HCT116 (cell line): ENCODE measurements at regions not wholly inside any gene's neighbourhood (a gene's known extent, or its start where the extent isn't known, plus 50 kb on each side); places are given as distances from the start of the nearest gene placed in this dataset.

Experiments
- ATAC-seq: fragments of 200-7000 bp; cut with Tn5 transposase; 2 replicates; pipeline ENCODE4 v1.9.1; 2020; ENCODE audit warnings: mild to moderate bottlenecking, moderate library complexity
- BruUV-seq: library from RNA; stranded (reverse); fragments of 400-500 nt; replicated peaks from 2 replicates; lab custom pipeline; 2021; lab: Mats Ljungman, UMichigan
- CTCF ChIA-PET: fragments of 300-600 bp; sonication (Branson Sonifier 250); formaldehyde crosslinking; loops from one replicate; lab custom pipeline; 2021; ENCODE audit warnings: antibody characterized with exemption; lab: Charles Lee
- POLR2A ChIA-PET: fragments of 300-600, 350-600 bp; sonication (Branson Sonifier 250); formaldehyde crosslinking; loops from one replicate; lab custom pipeline; 2021; ENCODE audit warnings: antibody characterized with exemption; lab: Charles Lee
- RAD21 ChIA-PET, 2 experiments: fragments of 300-600 bp; sonication (Branson Sonifier 250); formaldehyde crosslinking; loops; one replicate each; lab custom pipeline; 2023; ENCODE audit warnings: low total read pairs in 2 of 2; ENCODE audit not compliant: uncharacterized antibody in 2 of 2, unreplicated experiment in 2 of 2, low non-redundant PET in 1 of 2; lab: Charles Lee
- DNase-seq: peaks from one replicate; pipeline ENCODE4 v3.0.0-alpha.2; 2010; ENCODE audit warnings: low read depth, low spot score
- H2AFZ ChIP-seq: fragments of 200-600 bp; shearing (Covaris generic), sonication (generic); 2 replicates; pipeline ENCODE4 v1.6.1; 2017; ENCODE audit warnings: low read depth, mixed run types, mixed read lengths, antibody characterized with exemption, low read length; ENCODE audit not compliant: poor library complexity, severe bottlenecking
- H3K27ac ChIP-seq: 2 replicates; pipeline ENCODE4 v1.5.1; 2012; ENCODE audit warnings: low read depth, low read length
- H3K27me3 ChIP-seq: fragments of 200-600 bp; sonication (generic); 2 replicates; pipeline ENCODE4 v1.6.1; 2016; ENCODE audit warnings: mixed run types, low read length, mixed read lengths; ENCODE audit not compliant: insufficient read depth
- H3K36me3 ChIP-seq, 2 experiments: fragments of 200-500 bp in 1 of 2; fragments of 200-600 bp in 1 of 2; sonication (Bioruptor generic) in 1 of 2; sonication (generic) in 1 of 2; 2 replicates each; pipeline versions ENCODE4 v1.5.1 to v1.6.1; 2014 to 2016; ENCODE audit warnings: low read length in 2 of 2, inconsistent platforms in 1 of 2, mixed read lengths in 1 of 2, mixed run types in 1 of 2; ENCODE audit not compliant: insufficient read depth in 2 of 2, control insufficient read depth in 1 of 2
- H3K4me1 ChIP-seq, 2 experiments: fragments of 200-600 bp in 1 of 2; sonication (generic) in 1 of 2; 2 replicates each; pipeline versions ENCODE4 v1.5.1 to v1.6.1; 2012 to 2017; ENCODE audit warnings: low read length in 2 of 2, inconsistent platforms in 1 of 2, mild to moderate bottlenecking in 1 of 2, mixed read lengths in 1 of 2, mixed run types in 1 of 2, moderate library complexity in 1 of 2; ENCODE audit not compliant: insufficient read depth in 2 of 2, control insufficient read depth in 1 of 2
- H3K4me2 ChIP-seq: fragments of 200-600 bp; sonication (generic); 2 replicates; pipeline ENCODE4 v1.6.1; 2017; ENCODE audit warnings: mixed run types, low read length, mixed read lengths
- H3K4me3 ChIP-seq, 2 experiments: fragments of 200-600 bp in 1 of 2; sonication (generic) in 1 of 2; replicated peaks in 1 of 2; 2 replicates each; pipeline ENCODE4 v1.5.1; 2011 to 2016; ENCODE audit warnings: low read length in 2 of 2, control low read depth in 1 of 2, low read depth in 1 of 2, mild to moderate bottlenecking in 1 of 2, mixed read lengths in 1 of 2, mixed run types in 1 of 2
- H3K79me2 ChIP-seq: fragments of 200-600 bp; sonication (generic); 2 replicates; pipeline ENCODE4 v1.6.1; 2017; ENCODE audit warnings: mild to moderate bottlenecking, mixed run types, low read length, moderate library complexity, mixed read lengths; ENCODE audit not compliant: insufficient read depth
- H3K9ac ChIP-seq: fragments of 200-600 bp; sonication (generic); 2 replicates; pipeline ENCODE4 v1.6.1; 2016; ENCODE audit warnings: low read length, mixed read lengths
- H3K9me2 ChIP-seq: fragments of 200-600 bp; sonication (generic), shearing (Covaris generic); 2 replicates; pipeline ENCODE4 v1.6.1; 2017; ENCODE audit warnings: mixed run types, mild to moderate bottlenecking, moderate library complexity; ENCODE audit not compliant: insufficient read depth
- H3K9me3 ChIP-seq, 2 experiments: fragments of 200-500 bp in 1 of 2; fragments of 200-600 bp in 1 of 2; sonication (Bioruptor generic) in 1 of 2; sonication (generic) in 1 of 2; 2 replicates each; pipeline ENCODE4 v1.6.1; 2014 to 2017; ENCODE audit warnings: low read length in 2 of 2, mixed read lengths in 2 of 2, inconsistent platforms in 1 of 2, low read depth in 1 of 2, mild to moderate bottlenecking in 1 of 2, mixed run types in 1 of 2, moderate library complexity in 1 of 2; ENCODE audit not compliant: control insufficient read depth in 1 of 2, insufficient read depth in 1 of 2
- H4K20me1 ChIP-seq: fragments of 200-600 bp; sonication (generic), shearing (Covaris generic); 2 replicates; pipeline ENCODE4 v1.6.1; 2017; ENCODE audit warnings: mixed run types, mild to moderate bottlenecking, moderate library complexity; ENCODE audit not compliant: insufficient read depth
- CBX3 ChIP-seq: IDR thresholded peaks from 2 replicates; pipeline ENCODE4 v1.6.1; 2012; ENCODE audit warnings: low read depth
- CEBPB ChIP-seq: IDR thresholded peaks from 2 replicates; pipeline ENCODE4 v1.6.1; 2012; ENCODE audit warnings: low read depth
- EGR1 ChIP-seq: IDR thresholded peaks from 2 replicates; pipeline ENCODE4 v1.6.1; 2012; ENCODE audit warnings: low read depth
- ELF1 ChIP-seq: IDR thresholded peaks from 2 replicates; pipeline ENCODE4 v1.6.1; 2012; ENCODE audit warnings: low read depth, borderline replicate concordance
- FOSL1 ChIP-seq: IDR thresholded peaks from 2 replicates; pipeline ENCODE4 v1.6.1; 2012; ENCODE audit warnings: low read depth
- JUND ChIP-seq: IDR thresholded peaks from 2 replicates; pipeline ENCODE4 v1.6.1; 2012
- POLR2A ChIP-seq: IDR thresholded peaks from 2 replicates; pipeline ENCODE4 v1.7.0; 2011; ENCODE audit warnings: borderline replicate concordance; ENCODE audit not compliant: insufficient read depth, insufficient read length; ENCODE audit errors: extremely low read depth
- POLR2AphosphoS5 ChIP-seq: IDR thresholded peaks from 2 replicates; pipeline ENCODE4 v1.6.1; 2011; ENCODE audit warnings: mild to moderate bottlenecking, low read depth, low read length, moderate library complexity
- SIN3A ChIP-seq: IDR thresholded peaks from 2 replicates; pipeline ENCODE4 v1.6.1; 2012; ENCODE audit warnings: low read depth
- SRF ChIP-seq: IDR thresholded peaks from 2 replicates; pipeline ENCODE4 v1.6.1; 2012; ENCODE audit warnings: low read depth
- TCF7L2 ChIP-seq: IDR thresholded peaks from 2 replicates; pipeline ENCODE4 v1.7.0; 2011; ENCODE audit warnings: borderline replicate concordance, inconsistent platforms; ENCODE audit not compliant: insufficient read depth, insufficient read length; ENCODE audit errors: extremely low read depth
- YY1 ChIP-seq: IDR thresholded peaks from 2 replicates; pipeline ENCODE4 v1.6.1; 2011; ENCODE audit warnings: low read length, low read depth, moderate library complexity, mild to moderate bottlenecking; ENCODE audit not compliant: insufficient replicate concordance; ENCODE audit errors: extremely low read depth
- ZFX ChIP-seq: fragments of 450-650 bp; IDR thresholded peaks from 2 replicates; pipeline ENCODE4 v1.6.1; 2017
- ZNF274 ChIP-seq: fragments of 200-500 bp; sonication (Bioruptor generic); IDR thresholded peaks from 2 replicates; pipeline ENCODE4 v1.6.1; 2014; ENCODE audit warnings: mild to moderate bottlenecking, low read depth, low read length, inconsistent platforms
- intact Hi-C: fragments of 100-400 bp; cut with micrococcal nuclease; formaldehyde crosslinking; loops from 2 replicates; pipeline ENCODE4 v1.10.0; 2022
- TF ChIP-seq, protein P1 (sequence below), 3 experiments: fragments of 200-600 bp in 1 of 3; sonication (generic) in 1 of 3; IDR thresholded peaks in 2 of 3; conservative IDR thresholded peaks in 1 of 3; 2 replicates each; pipeline ENCODE4 v1.5.1; 2012 to 2017; ENCODE audit warnings: low read depth in 2 of 3, low read length in 2 of 3, antibody characterized with exemption in 1 of 3, borderline replicate concordance in 1 of 3, control low read depth in 1 of 3, mild to moderate bottlenecking in 1 of 3, mixed read lengths in 1 of 3, mixed run types in 1 of 3, moderate library complexity in 1 of 3; ENCODE audit not compliant: insufficient read depth in 1 of 3
- TF ChIP-seq, protein P2 (sequence below): IDR thresholded peaks from 2 replicates; pipeline ENCODE4 v1.6.1; 2012; ENCODE audit warnings: low read depth
- TF ChIP-seq, protein P3 (sequence below): IDR thresholded peaks from 2 replicates; pipeline ENCODE4 v1.6.1; 2012

DNA sequence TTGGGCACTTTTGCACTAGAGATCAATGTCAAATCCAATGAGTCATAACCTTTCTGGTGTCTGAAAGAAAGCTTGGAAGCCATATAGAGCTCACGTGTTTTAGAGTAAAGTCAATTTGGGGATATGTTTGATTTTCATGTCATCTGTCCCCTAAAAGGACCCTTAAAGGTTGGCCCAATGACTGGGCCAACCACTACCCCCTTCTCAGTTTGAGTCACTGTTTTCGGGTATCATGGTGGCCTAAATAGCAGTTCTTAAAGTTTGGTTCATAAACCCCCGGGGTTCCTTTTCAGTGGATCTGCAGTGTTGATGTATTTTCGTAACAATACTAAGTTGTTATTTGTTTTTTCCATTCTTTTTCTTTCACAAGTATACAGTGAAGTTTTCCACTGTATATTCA is 327.6 kb downstream of the PRL start:
- Histone ChIP-seq H3K4me2 (no peak overlapping the region), H3K4me1 (no peaks in the 10 kb centered on the region), H3K79me2 (no peaks in the 10 kb centered on the region), H2AFZ (no peak overlapping the region), H3K27me3 (no peaks in the 10 kb centered on the region; the same call in 1 of the 2 replicates), H4K20me1 (no peaks in the 10 kb centered on the region), H3K9ac (no peak overlapping the region), H3K36me3 (no peaks in the 10 kb centered on the region), H3K9me3 (no peaks in the 10 kb centered on the region), H3K4me3 (no peak overlapping the region), H3K9me2 (no peaks in the 10 kb centered on the region), H3K27ac (no peak overlapping the region)
- ChIA-PET RAD21 (no interaction called here), POLR2A (no interaction called here), CTCF (no interaction called here)
- no TSS peak for BruUV-seq
- no peak for DNase-seq
- intact Hi-C loops: no loop called here
- ATAC-seq: no peak
- TF ChIP-seq EGR1 (no peak), ELF1 (no peak), ZNF274 (no peak), SIN3A (no peak), ZFX (no peak), SRF (no peak), YY1 (no peak), CEBPB (no peak), POLR2A (no peak), CBX3 (no peak), POLR2AphosphoS5 (no peak), TCF7L2 (no peak), JUND (no peak), FOSL1 (no peak)
- TF ChIP-seq, protein P1, sequence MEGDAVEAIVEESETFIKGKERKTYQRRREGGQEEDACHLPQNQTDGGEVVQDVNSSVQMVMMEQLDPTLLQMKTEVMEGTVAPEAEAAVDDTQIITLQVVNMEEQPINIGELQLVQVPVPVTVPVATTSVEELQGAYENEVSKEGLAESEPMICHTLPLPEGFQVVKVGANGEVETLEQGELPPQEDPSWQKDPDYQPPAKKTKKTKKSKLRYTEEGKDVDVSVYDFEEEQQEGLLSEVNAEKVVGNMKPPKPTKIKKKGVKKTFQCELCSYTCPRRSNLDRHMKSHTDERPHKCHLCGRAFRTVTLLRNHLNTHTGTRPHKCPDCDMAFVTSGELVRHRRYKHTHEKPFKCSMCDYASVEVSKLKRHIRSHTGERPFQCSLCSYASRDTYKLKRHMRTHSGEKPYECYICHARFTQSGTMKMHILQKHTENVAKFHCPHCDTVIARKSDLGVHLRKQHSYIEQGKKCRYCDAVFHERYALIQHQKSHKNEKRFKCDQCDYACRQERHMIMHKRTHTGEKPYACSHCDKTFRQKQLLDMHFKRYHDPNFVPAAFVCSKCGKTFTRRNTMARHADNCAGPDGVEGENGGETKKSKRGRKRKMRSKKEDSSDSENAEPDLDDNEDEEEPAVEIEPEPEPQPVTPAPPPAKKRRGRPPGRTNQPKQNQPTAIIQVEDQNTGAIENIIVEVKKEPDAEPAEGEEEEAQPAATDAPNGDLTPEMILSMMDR (IDR thresholded peaks at IDR 0.05 in 2 of 3, conservative IDR thresholded peaks at IDR 0.05 in 1 of 3; ENCODE audit: borderline replicate concordance in 1 of 3, insufficient read depth in 1 of 3, low read depth in 2 of 3, low read length in 2 of 3): no peak
- TF ChIP-seq, protein P2, sequence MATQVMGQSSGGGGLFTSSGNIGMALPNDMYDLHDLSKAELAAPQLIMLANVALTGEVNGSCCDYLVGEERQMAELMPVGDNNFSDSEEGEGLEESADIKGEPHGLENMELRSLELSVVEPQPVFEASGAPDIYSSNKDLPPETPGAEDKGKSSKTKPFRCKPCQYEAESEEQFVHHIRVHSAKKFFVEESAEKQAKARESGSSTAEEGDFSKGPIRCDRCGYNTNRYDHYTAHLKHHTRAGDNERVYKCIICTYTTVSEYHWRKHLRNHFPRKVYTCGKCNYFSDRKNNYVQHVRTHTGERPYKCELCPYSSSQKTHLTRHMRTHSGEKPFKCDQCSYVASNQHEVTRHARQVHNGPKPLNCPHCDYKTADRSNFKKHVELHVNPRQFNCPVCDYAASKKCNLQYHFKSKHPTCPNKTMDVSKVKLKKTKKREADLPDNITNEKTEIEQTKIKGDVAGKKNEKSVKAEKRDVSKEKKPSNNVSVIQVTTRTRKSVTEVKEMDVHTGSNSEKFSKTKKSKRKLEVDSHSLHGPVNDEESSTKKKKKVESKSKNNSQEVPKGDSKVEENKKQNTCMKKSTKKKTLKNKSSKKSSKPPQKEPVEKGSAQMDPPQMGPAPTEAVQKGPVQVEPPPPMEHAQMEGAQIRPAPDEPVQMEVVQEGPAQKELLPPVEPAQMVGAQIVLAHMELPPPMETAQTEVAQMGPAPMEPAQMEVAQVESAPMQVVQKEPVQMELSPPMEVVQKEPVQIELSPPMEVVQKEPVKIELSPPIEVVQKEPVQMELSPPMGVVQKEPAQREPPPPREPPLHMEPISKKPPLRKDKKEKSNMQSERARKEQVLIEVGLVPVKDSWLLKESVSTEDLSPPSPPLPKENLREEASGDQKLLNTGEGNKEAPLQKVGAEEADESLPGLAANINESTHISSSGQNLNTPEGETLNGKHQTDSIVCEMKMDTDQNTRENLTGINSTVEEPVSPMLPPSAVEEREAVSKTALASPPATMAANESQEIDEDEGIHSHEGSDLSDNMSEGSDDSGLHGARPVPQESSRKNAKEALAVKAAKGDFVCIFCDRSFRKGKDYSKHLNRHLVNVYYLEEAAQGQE: no peak
- TF ChIP-seq, protein P3, sequence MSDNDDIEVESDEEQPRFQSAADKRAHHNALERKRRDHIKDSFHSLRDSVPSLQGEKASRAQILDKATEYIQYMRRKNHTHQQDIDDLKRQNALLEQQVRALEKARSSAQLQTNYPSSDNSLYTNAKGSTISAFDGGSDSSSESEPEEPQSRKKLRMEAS: no peak
